ENCODE measurements at regions not wholly inside any gene's neighbourhood (a gene's known extent, or its start where the extent isn't known, plus 50 kb on each side); places are given as distances from the start of the nearest gene placed in this dataset.

GRCh38 chrX:10903523-10903922, 207.6 kb upstream of the HCCS start:
- DNase-seq, result no peak

DNA sequence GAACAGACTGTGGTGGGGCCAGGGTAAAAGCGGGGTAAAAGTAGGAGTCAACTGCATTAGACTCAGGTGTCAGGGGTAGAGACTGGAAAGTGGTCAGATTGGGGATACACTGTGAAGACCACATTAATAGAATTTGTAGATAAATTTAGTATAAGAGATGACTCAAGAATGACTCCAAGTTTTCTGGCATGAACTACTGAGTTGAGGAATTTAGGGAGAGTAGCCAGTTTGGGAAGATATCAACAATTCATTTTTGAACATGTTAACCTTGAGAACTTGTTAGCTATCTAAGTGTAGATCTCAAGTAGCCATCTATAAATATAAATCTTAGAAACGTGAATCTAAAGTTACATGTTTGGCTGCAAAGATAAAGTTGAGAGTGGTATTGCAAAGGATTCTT, 206.9 kb upstream of the HCCS start:
- peak; percentile 74 for DNase-seq

DNA sequence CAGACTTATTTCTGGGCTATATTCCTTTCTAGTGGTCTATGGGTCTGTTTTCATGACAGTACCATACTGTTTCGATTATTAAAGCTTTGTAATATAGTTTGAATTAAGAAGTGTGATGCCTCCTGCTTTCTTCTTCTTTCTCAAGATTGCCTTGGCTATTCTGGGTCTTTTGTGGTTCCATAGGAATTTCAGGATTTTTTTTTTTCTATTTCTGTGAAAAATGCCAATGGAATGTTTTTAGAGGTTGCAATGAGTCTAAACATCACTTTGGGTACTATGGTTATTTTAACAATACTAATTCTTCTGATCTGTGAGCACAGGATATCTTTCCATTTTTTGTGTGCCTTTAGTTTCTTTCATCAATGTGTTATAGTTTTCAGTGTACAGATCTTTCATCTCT, 204.3 kb upstream of the HCCS start:
- DNase-seq, result peak; percentile 46

GRCh38 chrX:10922159-10922558, 189.0 kb upstream of the HCCS start:
- DNase-seq, result peak; percentile 92

- DNase-seq, result no peak
These were observed 188.3 kb upstream of the HCCS start for GRCh38 chrX:10922835-10923234.

DNA sequence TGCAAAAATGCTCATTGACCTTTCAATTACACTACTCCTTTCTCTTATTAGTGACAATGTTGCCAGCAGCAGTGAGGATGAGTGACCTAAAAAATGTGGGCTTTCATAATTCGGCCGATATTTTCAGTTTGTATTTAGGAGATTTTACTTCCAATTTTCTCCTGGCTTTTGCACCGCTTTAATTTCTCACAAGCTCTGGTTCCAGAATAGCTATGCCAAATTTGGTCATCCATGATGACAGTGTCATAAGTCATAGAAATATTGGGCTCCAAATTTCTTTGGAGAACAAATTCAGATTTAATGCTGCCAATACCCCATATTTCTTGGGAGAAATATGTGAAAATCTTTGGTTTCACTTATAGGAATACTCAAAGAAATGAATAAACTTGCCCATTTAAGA, 187.7 kb upstream of the HCCS start:
- DNase-seq, result no peak

DNA sequence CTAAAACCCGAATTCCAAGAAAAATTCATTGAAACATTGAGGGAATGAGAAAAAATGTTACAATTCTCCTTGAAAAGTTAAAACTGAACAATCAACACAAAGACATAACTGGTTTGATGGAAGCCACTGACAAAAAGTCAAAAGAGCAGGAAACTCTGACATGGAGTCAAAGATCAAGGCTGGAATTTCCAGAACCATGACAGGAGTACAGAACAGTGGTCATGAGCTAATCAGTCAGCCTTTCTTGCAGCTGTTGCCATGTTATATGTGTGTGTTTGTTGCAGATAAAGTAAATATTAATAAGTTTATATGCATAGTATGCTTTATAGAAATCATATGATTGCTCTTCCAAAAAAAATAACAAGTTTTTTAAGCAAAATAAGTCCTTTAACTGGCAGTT, 184.7 kb upstream of the HCCS start:
- DNase-seq, result no peak

DNA sequence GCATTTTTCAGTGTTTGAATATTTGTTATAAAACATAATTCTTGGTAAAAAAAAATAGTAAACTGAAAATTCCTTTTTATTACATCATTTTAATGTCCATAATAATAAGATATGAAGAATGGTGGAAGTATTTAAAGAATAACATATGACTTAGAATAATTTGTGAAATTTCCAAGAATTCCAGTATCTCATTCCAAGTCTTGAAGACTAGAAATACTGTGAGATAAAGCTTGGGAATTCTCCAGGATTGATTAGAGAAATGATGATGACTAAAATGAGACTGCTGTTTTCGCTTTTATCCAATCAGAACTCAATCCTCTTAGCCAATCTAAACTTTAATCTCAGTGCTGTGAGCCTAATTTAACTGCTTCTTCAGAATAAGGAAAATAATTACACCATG, 184.2 kb upstream of the HCCS start:
- DNase-seq, result peak; percentile 81

GRCh38 chrX:10929747-10930146, 181.4 kb upstream of the HCCS start:
- peak; percentile 16 for DNase-seq

DNA sequence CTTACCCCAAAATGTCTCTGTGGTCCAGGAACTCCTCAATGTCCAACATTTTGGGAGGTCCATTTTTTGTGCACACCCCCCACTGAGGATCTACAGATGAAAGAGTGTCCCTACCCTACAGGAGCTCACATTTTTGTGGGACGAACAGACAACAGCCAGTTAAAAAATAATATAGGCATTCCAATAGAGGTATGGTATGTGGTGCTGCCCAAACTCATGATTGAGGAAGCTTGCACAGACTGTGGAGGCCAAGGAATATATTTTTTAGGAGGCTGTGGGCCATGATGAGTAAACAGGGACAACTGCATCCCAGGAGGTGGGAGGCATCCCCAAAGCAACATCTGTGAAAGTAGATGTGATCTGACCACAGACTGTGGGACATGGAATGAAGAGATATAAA, 181.0 kb upstream of the HCCS start:
- peak; percentile 32 for DNase-seq

DNA sequence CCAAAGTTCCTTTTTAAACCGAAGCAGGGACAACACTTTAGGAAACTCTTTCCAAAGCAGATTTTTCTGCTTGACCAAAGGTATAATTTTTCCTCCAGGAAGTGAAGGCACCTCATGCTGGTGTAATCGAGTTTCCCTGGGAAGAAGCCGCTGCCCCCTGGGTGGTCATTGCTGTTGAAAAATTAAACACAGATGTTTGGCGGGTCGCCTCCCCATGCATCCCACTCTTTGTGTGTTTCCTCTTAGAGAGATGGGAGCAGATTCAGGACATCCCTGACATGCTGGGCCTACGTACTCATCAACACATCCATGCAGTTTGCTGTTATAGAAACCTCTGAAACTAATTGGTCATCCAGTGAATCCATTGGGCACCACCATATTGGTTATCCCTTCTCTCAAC, 179.2 kb upstream of the HCCS start:
- DNase-seq, result peak; percentile 47

DNA sequence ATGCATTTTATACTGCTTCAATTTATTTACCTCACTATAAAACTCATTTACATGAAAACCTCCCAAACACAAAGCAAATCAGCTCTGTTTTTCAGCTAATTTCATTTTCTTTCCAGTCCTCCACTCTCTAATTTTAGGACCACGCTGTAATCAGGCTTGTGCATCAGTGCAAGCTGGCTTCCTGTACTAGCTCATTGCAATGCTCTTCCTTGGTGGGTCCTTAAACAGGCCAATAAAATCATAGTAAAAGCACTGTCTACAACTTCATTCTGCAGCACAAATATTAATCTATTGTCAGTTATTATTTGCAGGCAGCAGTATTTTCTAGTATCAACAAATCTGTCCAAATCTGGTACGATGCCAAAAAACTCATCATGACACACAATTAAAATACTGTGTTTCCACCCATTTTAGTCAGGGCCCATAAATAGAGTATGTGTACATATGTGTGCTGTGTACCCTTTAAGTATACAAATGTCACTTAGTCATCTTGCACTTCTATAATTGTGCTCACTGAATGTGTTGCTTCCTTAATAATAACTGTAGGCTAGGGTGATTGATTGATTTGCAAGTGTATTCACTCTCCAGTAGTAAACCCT, 178.2 kb upstream of the HCCS start:
- peak; percentile 43 for DNase-seq

GRCh38 chrX:10935501-10935900, 175.6 kb upstream of the HCCS start:
- no peak for DNase-seq

- no peak for DNase-seq
These were observed 174.2 kb upstream of the HCCS start for GRCh38 chrX:10936976-10937375.

DNA sequence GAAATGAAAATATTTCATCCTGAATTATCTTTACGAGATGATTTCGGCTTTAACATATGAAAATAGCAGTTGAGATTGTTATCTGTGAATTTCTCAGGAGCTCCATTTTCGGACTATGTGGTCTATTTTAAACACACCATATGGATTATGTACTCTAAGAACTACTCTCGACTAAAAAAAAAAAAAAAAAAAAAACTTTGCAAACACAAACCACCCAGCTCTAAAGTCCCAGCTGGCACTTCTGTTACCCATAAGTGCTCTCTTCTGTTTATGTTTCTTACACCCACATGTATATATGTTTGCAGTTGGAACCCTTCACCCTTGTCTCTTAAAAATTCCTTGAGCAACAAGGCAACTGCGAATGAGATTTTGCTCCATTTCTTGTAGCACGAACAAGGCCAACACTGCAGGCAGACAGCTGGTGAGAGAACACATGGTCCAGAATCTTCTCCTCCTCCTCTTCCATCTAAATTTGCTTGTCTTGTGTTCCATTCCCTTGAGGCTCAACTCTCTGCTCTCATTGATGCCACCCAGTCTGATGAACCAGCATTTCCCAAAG, 172.7 kb upstream of the HCCS start:
- no peak for DNase-seq

- peak; percentile 30 for DNase-seq
These were observed 171.7 kb upstream of the HCCS start for GRCh38 chrX:10939424-10939823.

GRCh38 chrX:10944136-10944885, 166.8 kb upstream of the HCCS start:
- DNase-seq, result peak; percentile 51

GRCh38 chrX:10945498-10945897, 165.6 kb upstream of the HCCS start:
- DNase-seq, result peak; percentile 57

GRCh38 chrX:10949541-10949940, 161.6 kb upstream of the HCCS start:
- DNase-seq, result no peak

DNA sequence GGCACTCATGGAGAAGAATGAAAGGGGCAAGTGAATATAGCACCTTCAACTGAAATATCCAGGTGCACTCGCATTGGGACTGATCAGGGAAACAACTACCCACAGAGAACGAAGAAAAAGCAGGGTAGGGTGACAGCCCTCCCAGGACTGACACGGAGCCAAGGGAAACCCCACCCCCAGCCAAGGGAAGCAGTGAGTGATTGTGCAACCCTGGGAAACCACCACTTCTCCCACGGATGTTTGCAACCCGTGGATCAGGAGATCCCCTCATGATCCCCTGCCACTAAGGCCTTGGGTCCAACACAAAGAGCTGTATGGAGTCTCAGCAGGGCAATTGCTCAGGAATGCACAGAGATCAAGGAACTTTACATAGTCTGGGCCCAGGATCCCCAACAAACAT, 158.5 kb upstream of the HCCS start:
- no peak for DNase-seq

DNA sequence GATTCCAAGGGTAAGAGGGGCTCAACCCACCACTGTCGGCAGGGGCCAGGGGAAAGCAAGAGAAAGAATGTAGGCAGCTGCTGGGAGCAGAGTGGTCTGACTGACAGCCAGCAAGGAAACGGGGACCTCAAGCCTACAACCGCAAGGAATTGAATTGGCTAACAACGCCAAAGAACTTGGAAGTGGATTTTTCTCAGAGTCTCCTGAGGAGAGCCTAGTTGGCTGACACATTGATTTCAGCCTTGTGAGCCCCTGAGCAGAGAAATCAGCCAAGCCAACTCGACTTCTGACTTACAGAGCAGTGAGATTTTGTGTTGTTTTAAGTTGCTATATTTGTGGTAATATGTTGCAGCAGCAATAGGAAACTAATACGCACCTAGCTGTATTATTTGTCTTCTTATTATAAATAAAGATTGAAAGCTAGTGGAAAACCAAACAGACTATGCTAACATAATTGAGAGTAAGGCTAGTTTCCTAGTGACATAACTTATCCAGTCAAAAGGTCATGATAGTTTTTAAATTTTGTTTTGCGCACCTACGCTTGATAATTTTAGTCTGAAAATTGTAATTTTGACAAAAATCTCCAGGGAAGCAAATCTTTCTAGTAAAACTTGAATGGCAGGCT, 145.8 kb upstream of the HCCS start:
- DNase-seq, result no peak

- DNase-seq, result no peak
These were observed 145.1 kb upstream of the HCCS start for GRCh38 chrX:10966057-10966456.

DNA sequence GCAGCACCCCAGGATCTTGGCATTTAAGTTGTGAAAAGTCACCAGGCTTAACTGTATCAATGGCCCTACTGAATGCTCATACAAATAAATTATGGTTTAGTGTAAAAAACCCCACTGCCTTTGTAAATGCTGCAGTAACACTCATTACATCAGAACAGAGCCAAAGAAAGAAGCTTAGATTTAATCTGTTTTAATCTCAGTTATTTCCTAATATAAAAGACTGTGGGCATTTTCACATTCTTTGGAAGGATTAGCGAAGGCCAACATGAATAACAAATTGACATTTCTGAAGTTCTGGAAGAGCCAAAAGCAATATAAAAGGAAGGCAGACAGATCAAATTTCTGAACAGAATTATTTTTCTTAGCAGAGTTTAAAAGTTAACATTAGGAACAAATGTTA, 140.0 kb upstream of the HCCS start:
- DNase-seq, result peak; percentile 38

- no peak for DNase-seq
These were observed 139.4 kb upstream of the HCCS start for GRCh38 chrX:10971759-10972158.
